Activated CD8-positive, alpha-beta T cell treated with anti-CD3 and anti-CD28 coated beads for 36 hours (primary cell): ENCODE measurements at regions not wholly inside any gene's neighbourhood (a gene's known extent, or its start where the extent isn't known, plus 50 kb on each side); places are given as distances from the start of the nearest gene placed in this dataset.

ENCODE experiments used
- ATAC-seq: fragments of 200-7000 bp; cut with Tn5 transposase; one replicate; pipeline ENCODE4 v1.10.0; 2021; ENCODE audit warnings: mild to moderate bottlenecking, moderate library complexity
- CTCF ChIA-PET: fragments of 350-600 bp; sonication (Branson Sonifier 250); formaldehyde crosslinking; loops from one replicate; lab custom pipeline; 2021; ENCODE audit warnings: antibody characterized with exemption; lab: Charles Lee
- POLR2A ChIA-PET: fragments of 350-600 bp; sonication (Branson Sonifier 250); formaldehyde crosslinking; loops from one replicate; lab custom pipeline; 2021; ENCODE audit warnings: antibody characterized with exemption; lab: Charles Lee
- DNase-seq: peaks from one replicate; pipeline ENCODE4 v3.0.0-alpha.2; 2020
- H3K27ac Mint-ChIP-seq: one replicate; pipeline ENCODE4 v1.8.0; 2021; ENCODE audit warnings: mild to moderate bottlenecking, mixed read lengths
- H3K27me3 Mint-ChIP-seq: one replicate; pipeline ENCODE4 v1.8.0; 2021; ENCODE audit warnings: mixed read lengths
- H3K36me3 Mint-ChIP-seq: one replicate; pipeline ENCODE4 v1.8.0; 2021; ENCODE audit warnings: low read depth, mixed read lengths
- H3K4me1 Mint-ChIP-seq: one replicate; pipeline ENCODE4 v1.8.0; 2021; ENCODE audit warnings: low read depth, mixed read lengths
- H3K4me3 Mint-ChIP-seq: one replicate; pipeline ENCODE4 v1.8.0; 2021; ENCODE audit warnings: mild to moderate bottlenecking, moderate library complexity, mixed read lengths
- H3K9me3 Mint-ChIP-seq: one replicate; pipeline ENCODE4 v1.8.0; 2021; ENCODE audit warnings: mixed read lengths
- intact Hi-C: fragments of 100-400 bp; cut with micrococcal nuclease; formaldehyde crosslinking; loops from one replicate; pipeline ENCODE4 v1.10.0; 2022
- TF ChIP-seq, protein P1 (sequence below): fragments of 200-600 bp; IDR thresholded peaks from one replicate; pipeline ENCODE4 v1.8.0; 2022; ENCODE audit warnings: antibody characterized with exemption, mild to moderate bottlenecking

DNA sequence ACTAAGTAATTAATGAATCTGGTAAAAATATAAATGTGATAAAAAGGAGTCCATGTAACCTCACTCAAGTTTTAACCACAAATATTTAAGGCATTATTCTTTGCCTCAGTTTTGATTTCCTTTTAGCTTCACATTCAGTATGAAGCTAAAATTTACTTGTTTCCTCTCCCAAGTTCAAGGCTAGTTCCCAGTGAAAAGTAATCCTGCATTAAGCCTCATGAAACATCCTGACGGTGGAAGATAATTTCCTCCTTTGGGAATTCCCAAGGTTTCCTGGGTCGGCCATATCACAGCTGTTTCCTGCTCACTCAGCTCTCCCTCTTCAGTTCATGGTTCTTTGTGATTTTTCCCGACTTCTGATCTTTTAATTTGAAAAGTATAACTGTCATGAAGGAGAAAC lies 1256.8 kb upstream of the FLRT2 start:
- no peak for ATAC-seq
- H3K36me3 Mint-ChIP-seq = no peaks in the 10 kb centered on the region
- H3K9me3 Mint-ChIP-seq = peaks cover 7% of the 10 kb centered on the region
- H3K27ac Mint-ChIP-seq = no peak overlapping the region
- no peak for DNase-seq
- H3K4me3 Mint-ChIP-seq = no peak overlapping the region
- TF ChIP-seq, protein P1, sequence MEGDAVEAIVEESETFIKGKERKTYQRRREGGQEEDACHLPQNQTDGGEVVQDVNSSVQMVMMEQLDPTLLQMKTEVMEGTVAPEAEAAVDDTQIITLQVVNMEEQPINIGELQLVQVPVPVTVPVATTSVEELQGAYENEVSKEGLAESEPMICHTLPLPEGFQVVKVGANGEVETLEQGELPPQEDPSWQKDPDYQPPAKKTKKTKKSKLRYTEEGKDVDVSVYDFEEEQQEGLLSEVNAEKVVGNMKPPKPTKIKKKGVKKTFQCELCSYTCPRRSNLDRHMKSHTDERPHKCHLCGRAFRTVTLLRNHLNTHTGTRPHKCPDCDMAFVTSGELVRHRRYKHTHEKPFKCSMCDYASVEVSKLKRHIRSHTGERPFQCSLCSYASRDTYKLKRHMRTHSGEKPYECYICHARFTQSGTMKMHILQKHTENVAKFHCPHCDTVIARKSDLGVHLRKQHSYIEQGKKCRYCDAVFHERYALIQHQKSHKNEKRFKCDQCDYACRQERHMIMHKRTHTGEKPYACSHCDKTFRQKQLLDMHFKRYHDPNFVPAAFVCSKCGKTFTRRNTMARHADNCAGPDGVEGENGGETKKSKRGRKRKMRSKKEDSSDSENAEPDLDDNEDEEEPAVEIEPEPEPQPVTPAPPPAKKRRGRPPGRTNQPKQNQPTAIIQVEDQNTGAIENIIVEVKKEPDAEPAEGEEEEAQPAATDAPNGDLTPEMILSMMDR = no peak
- ChIA-PET CTCF (no interaction called here), POLR2A (no interaction called here)
- intact Hi-C loops = no loop called here
- no peaks in the 10 kb centered on the region for H3K27me3 Mint-ChIP-seq
- no peaks in the 10 kb centered on the region for H3K4me1 Mint-ChIP-seq

DNA sequence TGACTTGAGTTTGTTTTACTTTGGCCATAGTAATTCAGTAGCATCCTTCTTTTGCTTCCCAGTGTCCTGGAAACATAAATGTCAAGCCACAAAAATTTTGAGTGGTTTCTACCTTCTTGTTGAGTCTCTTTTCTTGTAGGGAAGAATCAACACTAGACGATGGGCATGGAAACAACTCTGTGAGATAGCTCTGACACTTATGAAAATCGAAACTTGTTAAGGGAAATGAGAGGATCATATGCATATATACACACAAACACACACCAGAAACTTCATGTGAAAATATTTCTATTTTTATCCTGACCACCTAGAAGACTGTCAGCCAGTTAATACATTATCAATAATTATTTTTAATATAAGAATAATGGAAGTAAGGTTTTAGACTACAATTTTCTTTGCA lies 1247.3 kb upstream of the FLRT2 start:
- Mint-ChIP-seq H3K9me3 (peaks cover 9% of the 10 kb centered on the region), H3K27ac (no peak overlapping the region), H3K27me3 (no peaks in the 10 kb centered on the region), H3K36me3 (no peaks in the 10 kb centered on the region), H3K4me3 (no peak overlapping the region), H3K4me1 (no peaks in the 10 kb centered on the region)
- no peak for DNase-seq
- ATAC-seq = no peak
- TF ChIP-seq, protein P1 = no peak
- intact Hi-C loops = no loop called here
- ChIA-PET POLR2A (no interaction called here), CTCF (no interaction called here)

DNA sequence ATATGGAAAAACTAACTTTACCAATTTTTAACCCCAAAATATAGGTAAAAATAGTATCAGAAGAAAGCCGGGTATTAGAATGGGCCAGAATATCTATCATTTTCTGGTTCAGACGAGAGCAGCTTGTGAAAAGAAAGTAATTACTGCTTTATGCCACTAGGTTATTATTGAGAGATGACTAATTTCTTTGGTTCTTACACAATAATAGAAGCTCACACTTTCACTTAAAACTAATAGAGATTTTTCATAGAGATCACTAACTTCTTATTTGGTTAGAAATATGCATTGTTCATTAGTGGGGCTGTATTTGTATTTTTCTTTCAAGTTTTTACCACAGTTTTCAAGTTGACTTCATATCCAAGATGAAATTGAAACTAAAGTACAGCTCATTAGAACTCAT lies 1241.2 kb upstream of the FLRT2 start:
- TF ChIP-seq, protein P1 = no peak
- Mint-ChIP-seq H3K27ac (no peak overlapping the region), H3K4me3 (no peak overlapping the region), H3K36me3 (no peaks in the 10 kb centered on the region), H3K9me3 (peaks cover 8% of the 10 kb centered on the region), H3K27me3 (no peaks in the 10 kb centered on the region), H3K4me1 (no peaks in the 10 kb centered on the region)
- DNase-seq (no peak), ATAC-seq (no peak)
- intact Hi-C loops = no loop called here
- CTCF ChIA-PET = no interaction called here
- POLR2A ChIA-PET = no interaction called here

GRCh38 chr14:84298663-84299195 lies 1231.2 kb upstream of the FLRT2 start:
- intact Hi-C loops = no loop called here
- H3K27me3 Mint-ChIP-seq = no peaks in the 10 kb centered on the region
- ATAC-seq (no peak), DNase-seq (no peak)
- no peak overlapping the region for H3K27ac Mint-ChIP-seq
- CTCF ChIA-PET = no interaction called here
- POLR2A ChIA-PET = no interaction called here
- H3K4me1 Mint-ChIP-seq = no peaks in the 10 kb centered on the region
- H3K9me3 Mint-ChIP-seq = peaks cover 6% of the 10 kb centered on the region
- TF ChIP-seq, protein P1 = no peak
- H3K36me3 Mint-ChIP-seq = no peaks in the 10 kb centered on the region
- H3K4me3 Mint-ChIP-seq = no peak overlapping the region

- no peak for DNase-seq
- ChIA-PET CTCF (no interaction called here), POLR2A (no interaction called here)
- Mint-ChIP-seq H3K36me3 (no peaks in the 10 kb centered on the region), H3K27me3 (no peaks in the 10 kb centered on the region), H3K27ac (no peak overlapping the region), H3K4me1 (no peaks in the 10 kb centered on the region), H3K9me3 (peaks cover 18% of the 10 kb centered on the region), H3K4me3 (no peak overlapping the region)
- ATAC-seq = no peak
- TF ChIP-seq, protein P1 = no peak
- intact Hi-C loops = no loop called here
These were observed 1226.8 kb upstream of the FLRT2 start for GRCh38 chr14:84303140-84303539.
